SK-N-MC (cell line): ENCODE measurements at regions not wholly inside any gene's neighbourhood (a gene's known extent, or its start where the extent isn't known, plus 50 kb on each side); places are given as distances from the start of the nearest gene placed in this dataset.
"Not testable (repeated sequence)": the region's sequence is repeated elsewhere in the genome, so short reads cannot be mapped to it uniquely, and the experiment has no call there.

Source experiments
- DNase-seq: peaks from one replicate; pipeline ENCODE4 v3.0.0-alpha.2; 2011; ENCODE audit warnings: low read depth, low spot score
- H3K27ac ChIP-seq: fragments of 200-600 bp; sonication (generic); 2 replicates; pipeline ENCODE4 v1.5.1; 2016; ENCODE audit warnings: mixed run types
- H3K36me3 ChIP-seq: fragments of 200-600 bp; sonication (generic); 2 replicates; pipeline ENCODE4 v1.6.1; 2017; ENCODE audit warnings: antibody characterized with exemption, low read length, mixed read lengths; ENCODE audit not compliant: insufficient read depth
- H3K4me3 ChIP-seq: fragments of 200-600 bp; sonication (generic); 2 replicates; pipeline ENCODE4 v1.5.1; 2016
- H3K9ac ChIP-seq: fragments of 200-600 bp; sonication (generic); 2 replicates; pipeline ENCODE4 v1.8.0; 2017; ENCODE audit warnings: mixed run types, mixed read lengths; ENCODE audit not compliant: insufficient read length
- H3K9me3 ChIP-seq: fragments of 200-600 bp; sonication (generic); 2 replicates; pipeline ENCODE4 v1.6.1; 2017; ENCODE audit warnings: low read depth, mild to moderate bottlenecking, antibody characterized with exemption, low read length, moderate library complexity, mixed read lengths
- EZH2 ChIP-seq: fragments of 200-600 bp; sonication (generic); IDR thresholded peaks from one replicate; pipeline ENCODE4 v1.6.1; 2017; ENCODE audit warnings: antibody characterized with exemption
- FOXP2 ChIP-seq: optimal IDR thresholded peaks from 2 replicates; pipeline ENCODE3; 2011; ENCODE audit warnings: mild to moderate bottlenecking, moderate library complexity; ENCODE audit not compliant: insufficient read depth; ENCODE audit errors: extremely low read length, control extremely low read depth
- POLR2AphosphoS5 ChIP-seq: IDR thresholded peaks from 2 replicates; pipeline ENCODE4 v1.6.1; 2012; ENCODE audit warnings: mild to moderate bottlenecking, low read depth, low read length, borderline replicate concordance

- TF ChIP-seq FOXP2: no peak
- no peak for TF ChIP-seq EZH2
- TF ChIP-seq POLR2AphosphoS5: no peak
- Histone ChIP-seq H3K27ac (no peak overlapping the region), H3K9ac (no peak overlapping the region), H3K36me3 (peaks cover 3% of the 10 kb centered on the region; the same call in 1 of the 2 replicates), H3K9me3 (peaks cover 9% of the 10 kb centered on the region; the same call in 1 of the 2 replicates), H3K4me3 (no peak overlapping the region)
- DNase-seq: no peak
Observed at GRCh38 chr11:38700111-38700510, 2102.1 kb upstream of the RAG2 start.

GRCh38 chr11:38693306-38693705 is 2095.3 kb upstream of the RAG2 start:
- H3K9me3 ChIP-seq: no peaks in the 10 kb centered on the region

GRCh38 chr11:38690211-38690610 is 2092.2 kb upstream of the RAG2 start:
- H3K9me3 ChIP-seq, H3K9ac ChIP-seq, H3K4me3 ChIP-seq, H3K36me3 ChIP-seq, DNase-seq, H3K27ac ChIP-seq: not testable (repeated sequence)

More at GRCh38 chr11:38693306-38693705, 2095.3 kb upstream of the RAG2 start:
- H3K27ac ChIP-seq: no peak overlapping the region
- no peaks in the 10 kb centered on the region for H3K36me3 ChIP-seq
- H3K4me3 ChIP-seq: no peak overlapping the region
- TF ChIP-seq FOXP2 (no peak), EZH2 (no peak), POLR2AphosphoS5 (no peak)
- no peak for DNase-seq
- no peak overlapping the region for H3K9ac ChIP-seq

GRCh38 chr11:38687008-38687407 is 2089.0 kb upstream of the RAG2 start:
- no peak for DNase-seq
- no peak overlapping the region for H3K9ac ChIP-seq
- H3K36me3 ChIP-seq: no peaks in the 10 kb centered on the region
- no peaks in the 10 kb centered on the region for H3K9me3 ChIP-seq
- H3K4me3 ChIP-seq: no peak overlapping the region
- H3K27ac ChIP-seq: no peak overlapping the region
- TF ChIP-seq POLR2AphosphoS5 (no peak), FOXP2 (no peak), EZH2 (no peak)

GRCh38 chr11:38683484-38683883 is 2085.4 kb upstream of the RAG2 start:
- TF ChIP-seq FOXP2: no peak
- no peak overlapping the region for H3K9ac ChIP-seq
- no peaks in the 10 kb centered on the region for H3K9me3 ChIP-seq
- H3K36me3 ChIP-seq: no peaks in the 10 kb centered on the region
- no peak for DNase-seq
- no peak overlapping the region for H3K27ac ChIP-seq
- no peak overlapping the region for H3K4me3 ChIP-seq

- Histone ChIP-seq H3K36me3 (no peaks in the 10 kb centered on the region), H3K9me3 (no peaks in the 10 kb centered on the region), H3K9ac (no peak overlapping the region), H3K27ac (no peak overlapping the region), H3K4me3 (no peak overlapping the region)
- TF ChIP-seq EZH2: no peak
- no peak for TF ChIP-seq POLR2AphosphoS5
- TF ChIP-seq FOXP2: no peak
- no peak for DNase-seq
Observed at GRCh38 chr11:38680746-38681145, 2082.7 kb upstream of the RAG2 start.

- Histone ChIP-seq H3K4me3 (no peak overlapping the region), H3K9me3 (no peaks in the 10 kb centered on the region), H3K27ac (no peak overlapping the region), H3K36me3 (no peaks in the 10 kb centered on the region), H3K9ac (no peak overlapping the region)
- DNase-seq: no peak
- TF ChIP-seq FOXP2 (no peak), POLR2AphosphoS5 (no peak), EZH2 (no peak)
Observed at GRCh38 chr11:38680166-38680565, 2082.1 kb upstream of the RAG2 start.

GRCh38 chr11:38672445-38672844 is 2074.4 kb upstream of the RAG2 start:
- no peak overlapping the region for H3K27ac ChIP-seq
- H3K9me3 ChIP-seq: no peaks in the 10 kb centered on the region
- DNase-seq: no peak
- TF ChIP-seq FOXP2: no peak
- TF ChIP-seq EZH2: no peak
- TF ChIP-seq POLR2AphosphoS5: no peak
- no peak overlapping the region for H3K4me3 ChIP-seq
- H3K9ac ChIP-seq: no peak overlapping the region
- H3K36me3 ChIP-seq: no peaks in the 10 kb centered on the region

- TF ChIP-seq EZH2 (no peak), FOXP2 (no peak), POLR2AphosphoS5 (no peak)
- no peaks in the 10 kb centered on the region for H3K9me3 ChIP-seq
- DNase-seq: no peak
- no peak overlapping the region for H3K4me3 ChIP-seq
- no peaks in the 10 kb centered on the region for H3K36me3 ChIP-seq
- H3K9ac ChIP-seq: no peak overlapping the region
- no peak overlapping the region for H3K27ac ChIP-seq
Observed at GRCh38 chr11:38667359-38667758, 2069.3 kb upstream of the RAG2 start.

- no peak overlapping the region for H3K4me3 ChIP-seq
- no peaks in the 10 kb centered on the region for H3K36me3 ChIP-seq
- TF ChIP-seq EZH2 (no peak), POLR2AphosphoS5 (no peak), FOXP2 (no peak)
- no peaks in the 10 kb centered on the region for H3K9me3 ChIP-seq
- H3K27ac ChIP-seq: no peak overlapping the region
- no peak for DNase-seq
- no peak overlapping the region for H3K9ac ChIP-seq
Observed at GRCh38 chr11:38648604-38649003, 2050.6 kb upstream of the RAG2 start.
